Right lobe of liver (tissue), 4 donors: ENCODE measurements at regions not wholly inside any gene's neighbourhood (a gene's known extent, or its start where the extent isn't known, plus 50 kb on each side); places are given as distances from the start of the nearest gene placed in this dataset.

Source experiments
- POLR2A ChIP-seq: fragments of 450-650 bp; IDR thresholded peaks from one replicate; pipeline ENCODE4 v1.6.1; 2017; ENCODE audit warnings: antibody characterized with exemption, mild to moderate bottlenecking
- TF ChIP-seq, protein P1 (sequence below), 4 donors: fragments of 200-600 bp in 3 of 4; fragments of 450-650 bp in 1 of 4; IDR thresholded peaks; one replicate each; pipeline versions ENCODE4 v1.5.1 to v1.8.0; 2016 to 2022; ENCODE audit warnings: antibody characterized with exemption in 4 of 4, mild to moderate bottlenecking in 2 of 4
- donor health status: DM: no; HTN: no; CAD: no.
- donor health status: DM: no; HTN: no; CAD: no.
- donor health status: DM: no; HTN: yes; CAD: no.

GRCh38 chr15:67006083-67007065 lies 59.0 kb upstream of the SMAD3 start:
- TF ChIP-seq, protein P1, sequence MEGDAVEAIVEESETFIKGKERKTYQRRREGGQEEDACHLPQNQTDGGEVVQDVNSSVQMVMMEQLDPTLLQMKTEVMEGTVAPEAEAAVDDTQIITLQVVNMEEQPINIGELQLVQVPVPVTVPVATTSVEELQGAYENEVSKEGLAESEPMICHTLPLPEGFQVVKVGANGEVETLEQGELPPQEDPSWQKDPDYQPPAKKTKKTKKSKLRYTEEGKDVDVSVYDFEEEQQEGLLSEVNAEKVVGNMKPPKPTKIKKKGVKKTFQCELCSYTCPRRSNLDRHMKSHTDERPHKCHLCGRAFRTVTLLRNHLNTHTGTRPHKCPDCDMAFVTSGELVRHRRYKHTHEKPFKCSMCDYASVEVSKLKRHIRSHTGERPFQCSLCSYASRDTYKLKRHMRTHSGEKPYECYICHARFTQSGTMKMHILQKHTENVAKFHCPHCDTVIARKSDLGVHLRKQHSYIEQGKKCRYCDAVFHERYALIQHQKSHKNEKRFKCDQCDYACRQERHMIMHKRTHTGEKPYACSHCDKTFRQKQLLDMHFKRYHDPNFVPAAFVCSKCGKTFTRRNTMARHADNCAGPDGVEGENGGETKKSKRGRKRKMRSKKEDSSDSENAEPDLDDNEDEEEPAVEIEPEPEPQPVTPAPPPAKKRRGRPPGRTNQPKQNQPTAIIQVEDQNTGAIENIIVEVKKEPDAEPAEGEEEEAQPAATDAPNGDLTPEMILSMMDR (IDR thresholded peaks at IDR 0.05), result no peak
- no peak for TF ChIP-seq POLR2A
